SIG-M5 treated with dmso at 0.1 percent for 504 hours (cell line): ENCODE measurements at regions not wholly inside any gene's neighbourhood (a gene's known extent, or its start where the extent isn't known, plus 50 kb on each side); places are given as distances from the start of the nearest gene placed in this dataset.
"Not testable (repeated sequence)": the region's sequence is repeated elsewhere in the genome, so short reads cannot be mapped to it uniquely, and the experiment has no call there.

Experiments
- DNase-seq: peaks from one replicate; lab custom pipeline; 2025; ENCODE audit not compliant: unreplicated experiment; lab: John Stamatoyannopoulos, UW

GRCh38 chr9:104323967-104324694, 179.9 kb upstream of the OR13F1 start:
- not testable (repeated sequence) for DNase-seq

- DNase-seq = no peak
Measured at GRCh38 chr9:104326912-104327311, 177.2 kb upstream of the OR13F1 start.

GRCh38 chr9:104329245-104329644, 174.8 kb upstream of the OR13F1 start:
- DNase-seq = no peak

- no peak for DNase-seq
Measured at GRCh38 chr9:104330841-104331240, 173.2 kb upstream of the OR13F1 start.

GRCh38 chr9:104334549-104334948, 169.5 kb upstream of the OR13F1 start:
- DNase-seq = no peak

- no peak for DNase-seq
Measured at GRCh38 chr9:104339692-104340091, 164.4 kb upstream of the OR13F1 start.

GRCh38 chr9:104342552-104342951, 161.5 kb upstream of the OR13F1 start:
- DNase-seq = no peak

GRCh38 chr9:104345061-104345460, 159.0 kb upstream of the OR13F1 start:
- DNase-seq = no peak

GRCh38 chr9:104350541-104350940, 153.5 kb upstream of the OR13F1 start:
- DNase-seq = no peak

GRCh38 chr9:104351726-104352125, 152.3 kb upstream of the OR13F1 start:
- no peak for DNase-seq

GRCh38 chr9:104361207-104361606, 142.9 kb upstream of the OR13F1 start:
- no peak for DNase-seq

- DNase-seq = no peak
Measured at GRCh38 chr9:104362912-104363472, 141.1 kb upstream of the OR13F1 start.

GRCh38 chr9:104367507-104367906, 136.6 kb upstream of the OR13F1 start:
- no peak for DNase-seq

- DNase-seq = not testable (repeated sequence)
Measured at GRCh38 chr9:104368318-104368717, 135.7 kb upstream of the OR13F1 start.

GRCh38 chr9:104374711-104375110, 129.4 kb upstream of the OR13F1 start:
- DNase-seq = no peak

GRCh38 chr9:104386013-104386412, 118.0 kb upstream of the OR13F1 start:
- DNase-seq = no peak

GRCh38 chr9:104386425-104387069, 117.5 kb upstream of the OR13F1 start:
- peak; percentile 56 for DNase-seq

- DNase-seq = no peak
Measured at GRCh38 chr9:104388071-104388470, 116.0 kb upstream of the OR13F1 start.

- DNase-seq = no peak
Measured at GRCh38 chr9:104389341-104389740, 114.7 kb upstream of the OR13F1 start.

GRCh38 chr9:104394901-104395300, 109.2 kb upstream of the OR13F1 start:
- not testable (repeated sequence) for DNase-seq

- no peak for DNase-seq
Measured at GRCh38 chr9:104412238-104412637, 91.8 kb upstream of the OR13F1 start.

- no peak for DNase-seq
Measured at GRCh38 chr9:104416470-104416869, 87.6 kb upstream of the OR13F1 start.
